DMS79 treated with DMSO at 0.1 percent for 48 hours (cell line): ENCODE measurements at regions not wholly inside any gene's neighbourhood (a gene's known extent, or its start where the extent isn't known, plus 50 kb on each side); places are given as distances from the start of the nearest gene placed in this dataset.

Source experiments
- DNase-seq: peaks from one replicate; lab custom pipeline; 2025; lab: John Stamatoyannopoulos, UW

GRCh38 chr4:57490520-57491255, 380.5 kb upstream of the IGFBP7 start:
- DNase-seq = no peak

DNA sequence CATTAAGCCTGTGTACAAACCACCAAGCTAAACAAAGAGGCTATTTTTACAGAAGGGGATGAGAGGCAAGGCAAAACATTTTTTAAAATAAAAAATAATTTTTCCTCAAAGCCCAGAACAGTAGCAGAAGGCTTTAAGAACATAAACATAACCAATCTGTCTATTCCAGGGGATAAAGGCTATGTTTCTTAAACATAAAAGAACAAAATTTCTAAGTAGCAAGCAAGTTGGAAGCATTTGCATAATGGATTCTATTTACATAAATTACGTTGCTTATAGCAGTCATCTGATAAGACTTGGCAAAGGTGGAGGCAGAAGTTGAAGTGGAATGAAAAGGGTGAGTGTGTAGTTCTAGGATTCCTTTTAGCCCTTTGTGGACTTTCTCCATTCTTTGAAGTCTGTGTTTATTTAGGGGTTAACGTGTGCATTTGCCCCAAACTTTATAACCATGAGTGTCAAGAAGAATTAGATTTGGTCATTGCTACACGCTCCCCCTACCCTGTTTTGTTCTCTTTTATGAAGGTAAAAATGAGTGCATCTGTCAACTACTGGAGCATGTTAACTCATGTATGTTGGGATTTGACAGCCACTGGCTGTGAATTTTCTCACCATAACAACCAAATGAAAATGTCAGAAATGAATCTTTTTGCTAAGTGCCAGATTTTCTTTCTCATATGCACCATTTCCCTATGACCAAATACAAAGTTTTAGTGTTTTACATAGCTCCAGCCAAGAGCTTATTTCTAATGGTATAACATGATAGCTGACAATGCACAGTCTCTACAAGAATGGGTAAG, 378.4 kb upstream of the IGFBP7 start:
- DNase-seq = no peak

DNA sequence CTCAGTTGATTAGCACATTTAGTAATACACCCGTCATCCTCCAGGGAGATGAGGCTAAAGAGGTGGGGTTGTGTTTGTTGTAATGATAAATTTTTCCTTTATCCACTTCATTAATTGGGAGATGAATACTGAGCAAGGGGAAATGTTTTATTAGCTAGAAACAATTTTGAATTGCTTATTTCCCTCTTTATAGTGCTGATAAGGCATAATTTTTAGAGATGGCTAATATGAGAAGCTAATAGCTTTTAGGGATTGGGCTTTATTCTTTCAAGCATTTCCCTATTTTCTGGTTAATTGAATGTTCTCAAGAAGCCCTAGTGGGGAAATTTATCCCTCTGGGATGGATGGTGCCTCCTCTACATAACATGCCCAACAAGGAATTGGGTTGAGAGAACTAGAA, 365.2 kb upstream of the IGFBP7 start:
- DNase-seq = no peak

DNA sequence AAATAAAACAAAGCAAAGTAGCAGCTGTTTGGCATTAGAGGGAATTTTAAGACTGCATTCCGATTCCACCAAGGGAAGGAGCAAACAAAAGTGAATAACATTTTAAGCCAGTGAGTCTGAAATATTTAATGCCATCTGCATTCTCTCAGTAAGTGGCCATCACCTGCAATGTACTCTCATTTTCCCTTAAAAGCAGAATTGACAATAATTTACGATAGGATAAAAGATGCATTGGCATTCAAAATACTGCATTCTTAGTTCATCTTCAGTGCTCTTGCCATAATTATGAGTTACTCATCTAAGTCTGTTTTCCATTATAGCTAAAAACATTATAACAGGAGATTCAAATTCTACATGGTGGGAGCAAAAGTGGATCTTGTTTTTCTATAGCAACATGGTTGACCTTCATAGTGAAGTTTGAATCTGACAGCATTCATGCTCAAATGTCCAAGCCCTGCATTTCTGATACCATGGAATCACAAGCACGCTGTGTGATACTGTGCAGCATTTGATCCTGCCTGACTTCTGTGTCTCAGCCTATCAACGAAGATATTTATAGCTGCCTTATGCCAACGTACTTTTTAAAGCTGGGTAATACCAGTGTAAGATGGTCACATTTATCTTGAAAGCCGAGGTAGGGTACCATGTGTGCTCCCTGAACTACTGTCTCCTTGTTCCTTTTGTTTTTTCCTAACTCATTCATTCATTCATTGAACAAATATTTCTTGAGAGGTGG, 355.3 kb upstream of the IGFBP7 start:
- no peak for DNase-seq

DNA sequence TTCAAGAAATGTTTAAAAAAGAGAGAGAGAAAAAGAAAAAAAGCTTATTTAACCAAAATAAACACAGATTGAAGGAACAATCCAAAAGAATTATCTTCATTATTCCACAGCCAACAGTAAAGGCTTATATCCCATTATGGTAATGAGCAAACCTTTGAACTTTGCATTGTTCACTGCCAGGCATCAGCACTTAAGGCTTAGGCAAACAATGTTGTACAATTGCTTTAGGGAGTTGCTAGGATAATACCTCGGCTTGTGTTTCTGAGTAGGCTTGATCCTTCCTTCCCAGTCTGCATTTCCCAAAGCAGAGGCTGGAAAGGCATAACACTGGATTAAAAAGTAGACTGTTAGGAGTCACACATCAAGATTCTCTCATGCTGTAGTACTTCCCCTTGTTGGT, 352.7 kb upstream of the IGFBP7 start:
- no peak for DNase-seq

- no peak for DNase-seq
Measured at GRCh38 chr4:57460967-57461366, 350.8 kb upstream of the IGFBP7 start.

GRCh38 chr4:57448901-57449300, 338.7 kb upstream of the IGFBP7 start:
- DNase-seq = no peak

GRCh38 chr4:57448452-57448851, 338.3 kb upstream of the IGFBP7 start:
- no peak for DNase-seq

DNA sequence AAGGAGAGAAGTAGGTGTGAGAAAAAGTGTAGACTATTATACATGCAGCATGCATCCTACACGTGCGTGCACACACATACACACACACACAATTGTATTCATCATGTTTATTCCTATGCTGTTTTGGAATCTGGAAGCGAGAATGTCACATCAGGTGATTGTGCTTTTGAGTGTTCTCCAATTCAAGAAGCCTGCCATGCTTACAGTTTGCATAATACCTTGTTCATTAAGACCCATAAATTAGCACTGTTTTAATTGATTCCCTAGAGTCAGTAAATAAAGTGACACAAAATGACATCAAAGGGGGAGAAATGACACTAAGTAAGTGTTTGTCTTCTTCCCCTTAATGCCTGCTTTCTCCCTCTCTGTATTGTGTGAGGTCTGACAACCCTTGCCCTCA, 336.1 kb upstream of the IGFBP7 start:
- DNase-seq = no peak

- no peak for DNase-seq
Measured at GRCh38 chr4:57445686-57446085, 335.5 kb upstream of the IGFBP7 start.

- DNase-seq = no peak
Measured at GRCh38 chr4:57444671-57445070, 334.5 kb upstream of the IGFBP7 start.

DNA sequence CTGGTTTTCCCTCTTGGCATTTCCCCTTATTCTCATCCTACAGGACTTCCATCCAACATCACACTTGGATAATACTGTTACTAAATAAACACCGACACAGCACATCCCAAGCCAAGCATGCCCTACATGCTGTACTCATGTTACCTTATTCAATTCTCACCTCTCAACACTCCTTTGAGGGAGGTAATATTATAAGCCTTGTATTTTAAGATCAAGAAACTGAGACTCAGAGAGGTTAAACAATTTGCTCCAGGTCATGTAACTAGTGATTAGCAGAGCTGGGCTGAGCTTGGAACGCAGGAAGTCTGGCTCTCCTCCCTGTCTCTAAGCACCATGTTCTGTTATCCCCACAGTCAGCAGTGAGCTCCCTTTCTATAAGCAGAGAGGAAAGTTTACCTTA, 333.6 kb upstream of the IGFBP7 start:
- DNase-seq = no peak

- no peak for DNase-seq
Measured at GRCh38 chr4:57443308-57443707, 333.1 kb upstream of the IGFBP7 start.

DNA sequence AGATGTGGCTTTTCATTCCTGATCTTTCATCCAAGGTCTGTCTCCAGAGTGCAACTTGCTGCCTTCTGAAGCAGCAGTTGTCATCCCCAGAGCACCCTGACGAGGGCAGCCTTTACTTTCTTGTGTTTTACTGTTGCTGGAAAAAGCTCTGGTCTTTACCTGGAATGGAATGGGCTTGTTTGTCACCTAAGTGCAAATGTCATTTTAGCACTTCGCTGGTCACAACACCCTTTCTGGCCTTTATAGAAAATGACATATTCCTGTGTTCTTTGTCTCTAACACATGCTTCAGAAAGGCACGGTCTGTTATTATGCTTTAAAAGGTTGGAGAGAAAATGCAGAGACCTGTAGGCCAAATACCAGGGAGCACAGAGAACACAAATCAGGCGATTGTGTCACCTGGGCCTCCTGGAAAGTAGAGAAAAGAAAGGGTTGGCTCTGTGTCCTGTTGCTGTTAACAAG, 332.7 kb upstream of the IGFBP7 start:
- peak; percentile 10 for DNase-seq

DNA sequence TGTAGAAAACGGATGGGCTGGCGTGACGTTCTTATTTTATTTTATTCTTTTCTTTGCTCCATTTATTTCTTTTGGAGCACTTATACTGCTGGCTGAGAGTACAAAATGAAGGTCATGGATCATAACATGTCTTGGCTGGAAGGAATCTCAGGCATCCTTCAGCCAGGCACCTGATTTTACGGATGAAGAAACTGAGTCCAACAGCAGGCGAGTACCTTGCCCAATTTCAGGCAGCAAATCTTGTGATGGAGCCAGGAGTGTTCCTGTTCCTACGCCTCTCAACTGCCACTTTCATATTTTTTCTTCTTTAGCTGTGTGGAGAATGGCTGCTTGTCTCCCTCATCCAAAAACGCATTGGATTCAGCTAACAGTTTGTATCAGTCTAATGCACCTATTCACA, 332.1 kb upstream of the IGFBP7 start:
- DNase-seq = no peak

DNA sequence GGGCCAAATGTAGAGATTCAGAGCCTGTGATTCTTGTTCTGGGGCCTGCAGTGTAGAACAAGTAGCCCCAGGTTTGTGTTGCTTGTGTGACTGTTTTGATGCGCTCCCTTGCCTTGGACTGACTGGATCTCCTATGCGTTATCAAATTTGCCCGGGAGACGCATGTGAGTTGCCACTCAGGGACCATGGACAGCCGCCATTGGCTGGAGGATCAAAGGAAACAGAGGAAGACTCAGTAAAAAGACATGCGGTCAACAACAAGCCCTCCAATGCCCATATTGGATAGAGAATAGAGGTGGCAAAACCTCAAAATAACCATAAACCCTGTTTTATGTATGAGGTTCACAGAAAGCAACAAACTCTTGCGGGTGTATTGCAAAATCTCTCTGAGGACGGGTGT, 327.5 kb upstream of the IGFBP7 start:
- no peak for DNase-seq

- DNase-seq = no peak
Measured at GRCh38 chr4:57435300-57435699, 325.1 kb upstream of the IGFBP7 start.

GRCh38 chr4:57430726-57431125, 320.5 kb upstream of the IGFBP7 start:
- no peak for DNase-seq

DNA sequence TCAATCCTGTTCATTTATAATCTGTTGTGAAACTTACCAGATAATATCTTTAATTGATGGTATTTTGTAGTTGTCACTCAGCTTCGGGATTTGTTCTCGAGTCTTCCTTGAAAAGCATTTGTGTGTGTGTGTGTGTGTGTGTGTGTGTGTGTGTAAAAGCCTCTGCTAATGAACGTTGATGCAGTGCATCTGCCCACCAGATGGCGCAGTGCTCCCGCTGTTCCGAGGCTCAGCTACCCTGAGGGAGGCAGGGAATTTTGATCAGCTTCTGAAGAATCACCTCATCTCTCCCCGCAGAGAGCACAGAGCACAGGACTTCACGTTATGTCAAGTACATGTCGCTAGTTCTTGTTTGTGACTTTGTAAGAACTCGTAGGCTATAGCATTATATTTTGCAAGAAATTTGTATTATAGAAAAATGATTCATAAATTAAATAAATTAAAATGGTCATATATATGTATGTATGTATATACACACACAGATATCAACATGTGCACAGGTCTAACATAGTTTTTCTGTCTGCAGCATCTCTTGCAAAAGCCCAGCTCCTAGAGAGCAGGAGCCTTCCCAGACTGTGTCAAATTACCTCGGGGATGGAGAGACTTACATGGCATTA, 316.7 kb upstream of the IGFBP7 start:
- peak; percentile 2 for DNase-seq

DNA sequence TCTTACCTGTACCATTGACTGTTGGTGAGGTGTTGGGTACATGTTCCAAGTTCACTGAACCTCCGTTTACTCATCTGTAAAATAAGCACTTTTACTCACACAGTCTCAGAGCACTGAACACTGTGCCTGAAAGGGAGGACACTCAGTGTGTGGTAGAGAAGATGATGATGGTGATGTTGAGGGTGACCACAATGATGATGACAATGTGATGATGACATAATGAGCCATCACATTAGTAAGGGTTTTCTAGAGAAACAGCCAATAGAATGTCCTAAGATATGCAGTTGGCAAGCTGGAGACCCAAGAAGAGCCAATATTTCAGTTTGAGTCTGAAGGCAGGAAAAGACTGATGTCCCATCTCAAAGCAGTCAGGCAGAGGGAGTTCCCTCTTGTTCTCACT, 315.4 kb upstream of the IGFBP7 start:
- DNase-seq = no peak

GRCh38 chr4:57424232-57424897, 314.2 kb upstream of the IGFBP7 start:
- DNase-seq = no peak

DNA sequence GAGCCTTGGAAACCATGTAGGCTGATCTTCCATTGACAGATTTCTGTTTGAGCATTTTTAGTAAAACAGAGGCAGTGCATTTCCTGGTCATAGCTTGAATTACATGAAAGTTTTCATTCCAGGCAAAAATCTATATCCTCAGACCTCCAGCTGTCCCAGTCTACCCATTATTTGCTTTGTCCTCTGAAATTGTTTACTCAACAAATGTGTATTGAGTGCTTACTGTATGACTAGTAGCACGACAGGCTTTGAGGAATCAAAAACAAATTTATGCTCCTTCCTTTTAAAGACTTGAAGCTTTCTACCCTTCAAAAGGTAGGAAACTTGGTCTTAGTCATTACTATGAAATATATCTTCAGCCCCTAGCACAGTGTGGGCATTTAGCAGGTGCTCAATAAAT, 307.9 kb upstream of the IGFBP7 start:
- DNase-seq = no peak
